K562 (cell line): ENCODE measurements at regions not wholly inside any gene's neighbourhood (a gene's known extent, or its start where the extent isn't known, plus 50 kb on each side); places are given as distances from the start of the nearest gene placed in this dataset.

Experiments
- ATAC-seq: fragments of 200-7000 bp; cut with Tn5 transposase; 3 replicates; pipeline ENCODE4 v1.9.1; 2020; ENCODE audit warnings: moderate library complexity
- BruUV-seq: library from RNA; stranded (reverse); fragments of 400-500 nt; replicated peaks from 2 replicates; lab custom pipeline; 2021; lab: Mats Ljungman, UMichigan
- CTCF ChIA-PET: fragments of 300-600 bp; formaldehyde crosslinking; extraction: SDS; loops from one replicate; lab custom pipeline; 2021; ENCODE audit warnings: low intra/inter-chr PET ratio; lab: Yijun Ruan, JAX
- POLR2A ChIA-PET: fragments of 300-600, 350-650 bp; sonication (Branson Sonifier 250); formaldehyde crosslinking; extraction: SDS; loops from one replicate; lab custom pipeline; 2021; ENCODE audit warnings: antibody characterized with exemption, inconsistent platforms; lab: Yijun Ruan, JAX
- DNase-seq, 4 experiments: peaks; one replicate each; pipeline versions ENCODE4 v3.0.0 to v3.0.0-alpha.2; 2011 to 2018; ENCODE audit warnings: low spot score in 3 of 4, mixed read lengths in 3 of 4; ENCODE audit errors: extremely low read depth in 1 of 4
- FAIRE-seq: peaks from 2 replicates; lab custom pipeline; 2011; peaks lifted over from hg19 to GRCh38; lab: Jason Lieb, UNC
- H2AFZ ChIP-seq: 2 replicates; pipeline ENCODE4 v1.6.0; 2011; ENCODE audit warnings: low read depth, low read length, control low read depth, inconsistent platforms
- H3K27ac ChIP-seq: fragments of 200-600 bp; 3 replicates; pipeline ENCODE4 v1.8.0; 2011; ENCODE audit warnings: low read depth, mild to moderate bottlenecking, control low read depth, inconsistent platforms, low read length, moderate library complexity, mixed read lengths; ENCODE audit errors: extremely low read depth
- H3K27me3 ChIP-seq, 2 experiments: fragments of 300-600 bp in 1 of 2; 2 replicates in 1 of 2; 3 replicates in 1 of 2; pipeline versions ENCODE4 v1.6.0 to v1.8.0; 2011; ENCODE audit warnings: inconsistent platforms in 2 of 2, low read length in 2 of 2, mild to moderate bottlenecking in 1 of 2, mixed read lengths in 1 of 2, moderate library complexity in 1 of 2; ENCODE audit not compliant: control insufficient read depth in 2 of 2, insufficient read depth in 2 of 2
- H3K36me3 ChIP-seq: fragments of 300-600 bp; 3 replicates; pipeline ENCODE4 v1.8.0; 2011; ENCODE audit warnings: mild to moderate bottlenecking, low read length, inconsistent platforms; ENCODE audit not compliant: control insufficient read depth, insufficient read depth
- H3K4me1 ChIP-seq, 2 experiments: fragments of 200-600 bp in 1 of 2; replicated peaks in 1 of 2; 2 replicates in 1 of 2; 3 replicates in 1 of 2; pipeline versions ENCODE4 v1.5.1 to v1.8.0; 2011; ENCODE audit warnings: inconsistent platforms in 2 of 2, low read length in 2 of 2, mild to moderate bottlenecking in 1 of 2, mixed read lengths in 1 of 2, moderate library complexity in 1 of 2; ENCODE audit not compliant: control insufficient read depth in 2 of 2, insufficient read depth in 2 of 2
- H3K4me2 ChIP-seq: 2 replicates; pipeline ENCODE4 v1.6.1; 2011; ENCODE audit warnings: low read length, control low read depth, inconsistent platforms, mixed read lengths; ENCODE audit not compliant: insufficient read depth
- H3K4me3 ChIP-seq: fragments of 200-600 bp; sonication (generic), shearing (Covaris generic); 2 replicates; pipeline ENCODE4 v1.5.1; 2016; ENCODE audit warnings: control low read depth, inconsistent platforms
- H3K79me2 ChIP-seq: fragments of 200-600 bp; 3 replicates; pipeline ENCODE4 v1.8.0; 2011; ENCODE audit warnings: low read length, inconsistent platforms; ENCODE audit not compliant: control insufficient read depth, insufficient read depth
- H3K9ac ChIP-seq, 2 experiments: 2 replicates each; pipeline versions ENCODE4 v1.6.0 to v1.6.1; 2011; ENCODE audit warnings: low read depth in 2 of 2, low read length in 2 of 2, control low read depth in 1 of 2, inconsistent platforms in 1 of 2, mild to moderate bottlenecking in 1 of 2, mixed read lengths in 1 of 2; ENCODE audit not compliant: insufficient read depth in 1 of 2
- H3K9me1 ChIP-seq: one replicate; pipeline ENCODE4 v1.6.0; 2011; ENCODE audit warnings: inconsistent platforms, mild to moderate bottlenecking, low read length, moderate library complexity; ENCODE audit not compliant: control insufficient read depth, insufficient read depth
- H3K9me3 ChIP-seq: replicated peaks from 2 replicates; pipeline ENCODE4 v1.5.1; 2011; ENCODE audit warnings: low read depth, low read length, inconsistent platforms; ENCODE audit not compliant: control insufficient read depth, insufficient read depth
- H4K20me1 ChIP-seq: replicated peaks from 2 replicates; pipeline ENCODE4 v1.6.1; 2011; ENCODE audit warnings: low read length, inconsistent platforms, mixed read lengths; ENCODE audit not compliant: control insufficient read depth, insufficient read depth
- FOXO4 ChIP-seq: fragments of 450-650 bp; formaldehyde crosslinking; IDR thresholded peaks from 2 replicates; pipeline ENCODE4 v1.4.0; 2020; ENCODE audit warnings: mild to moderate bottlenecking, moderate library complexity
- FOXP4 ChIP-seq: sonication (generic); formaldehyde crosslinking; IDR thresholded peaks from 2 replicates; pipeline ENCODE4 v1.8.0; 2022; ENCODE audit warnings: mild to moderate bottlenecking, missing genetic modification reagents, borderline replicate concordance
- L3MBTL2 ChIP-seq: fragments of 450-650 bp; IDR thresholded peaks from 2 replicates; pipeline ENCODE4 v1.6.1; 2016; ENCODE audit warnings: mild to moderate bottlenecking, moderate library complexity
- POLR2AphosphoS5 ChIP-seq: IDR thresholded peaks from 2 replicates; pipeline ENCODE4 v1.6.1; 2011; ENCODE audit warnings: mild to moderate bottlenecking, low read depth, low read length, moderate library complexity; ENCODE audit not compliant: control insufficient read depth, insufficient read depth
- PURB ChIP-seq: sonication (generic); formaldehyde crosslinking; IDR thresholded peaks from 2 replicates; pipeline ENCODE4 v1.9.0; 2021; ENCODE audit warnings: low read depth, mild to moderate bottlenecking, missing genetic modification reagents
- SLC30A9 ChIP-seq: fragments of 250-450 bp; sonication (Bioruptor Pico); IDR thresholded peaks from 2 replicates; pipeline ENCODE4 v1.8.0; 2022; ENCODE audit warnings: mild to moderate bottlenecking, moderate library complexity
- ZNF224 ChIP-seq: sonication (generic); formaldehyde crosslinking; IDR thresholded peaks from 2 replicates; pipeline ENCODE4 v1.8.0; 2022; ENCODE audit warnings: mild to moderate bottlenecking, missing genetic modification reagents
- ZNF511 ChIP-seq: sonication (generic); formaldehyde crosslinking; IDR thresholded peaks from 2 replicates; pipeline ENCODE4 v1.8.0; 2022; ENCODE audit warnings: mild to moderate bottlenecking, missing genetic modification reagents
- ZNF584 ChIP-seq: fragments of 200-800 bp; sonication (Bioruptor generic); IDR thresholded peaks from 2 replicates; pipeline ENCODE4 v1.6.1; 2016; ENCODE audit warnings: low read depth, mild to moderate bottlenecking, missing genetic modification characterization, missing compliant biosample characterization
- ZNF707 ChIP-seq: fragments of 250-450 bp; sonication (Bioruptor Pico); conservative IDR thresholded peaks from 2 replicates; pipeline ENCODE4 v1.8.0; 2022; ENCODE audit warnings: inconsistent platforms, mild to moderate bottlenecking, moderate library complexity
- WGBS: fragments of 100-300 bp; shearing (Covaris generic); methylation state at CpG from one replicate; pipeline ENCODE4 v1.1.6; 2016; ENCODE audit warnings: low coverage, mixed read lengths; ENCODE audit not compliant: insufficient coverage; ENCODE audit errors: missing lambda C conversion rate; 5-methylcytosine and 5-hydroxymethylcytosine counted together
- in situ Hi-C: fragments of 300-500 bp; cut with MboI; formaldehyde crosslinking; loops from 4 replicates; pipeline ENCODE4 v1.15.0; 2018; ENCODE audit warnings: inconsistent platforms, mixed read lengths
- intact Hi-C: fragments of 100-400 bp; cut with micrococcal nuclease; formaldehyde crosslinking; loops from 2 replicates; pipeline ENCODE4 v1.14.2; 2022

GRCh38 chr4:181588733-181589302, 654.4 kb upstream of the TENM3 start:
- H3K79me2 ChIP-seq: no peaks in the 10 kb centered on the region
- no peak overlapping the region for H2AFZ ChIP-seq
- no peaks in the 10 kb centered on the region; the same call in 1 of the 2 replicates for H3K9me3 ChIP-seq
- in situ Hi-C loops: no loop called here
- H3K27me3 ChIP-seq: no peaks in the 10 kb centered on the region
- H3K9ac ChIP-seq: no peak overlapping the region
- no peak overlapping the region for H3K4me2 ChIP-seq
- ChIA-PET POLR2A (no interaction called here), CTCF (no interaction called here)
- H3K36me3 ChIP-seq: no peaks in the 10 kb centered on the region
- no peaks in the 10 kb centered on the region for H3K9me1 ChIP-seq
- FAIRE-seq: no peak
- intact Hi-C loops: no loop called here
- H3K4me3 ChIP-seq: no peak overlapping the region
- no peak for DNase-seq
- TF ChIP-seq POLR2AphosphoS5 (no peak), PURB (CRISPR knock-in tag) (no peak), SLC30A9 (no peak), ZNF224 (CRISPR knock-in tag) (no peak), ZNF707 (no peak), ZNF584 (CRISPR knock-in tag) (no peak), ZNF511 (no peak), FOXO4 (no peak), L3MBTL2 (no peak), FOXP4 (CRISPR knock-in tag) (no peak)
- H3K4me1 ChIP-seq: no peaks in the 10 kb centered on the region
- no peaks in the 10 kb centered on the region; the same call in 1 of the 2 replicates for H4K20me1 ChIP-seq
- no peak overlapping the region for H3K27ac ChIP-seq
- 0% methylated on average over 4 of the region's 4 CpGs for WGBS
- no TSS peak for BruUV-seq
- no peak for ATAC-seq
